ENCODE measurements at regions not wholly inside any gene's neighbourhood (a gene's known extent, or its start where the extent isn't known, plus 50 kb on each side); places are given as distances from the start of the nearest gene placed in this dataset.

DNA sequence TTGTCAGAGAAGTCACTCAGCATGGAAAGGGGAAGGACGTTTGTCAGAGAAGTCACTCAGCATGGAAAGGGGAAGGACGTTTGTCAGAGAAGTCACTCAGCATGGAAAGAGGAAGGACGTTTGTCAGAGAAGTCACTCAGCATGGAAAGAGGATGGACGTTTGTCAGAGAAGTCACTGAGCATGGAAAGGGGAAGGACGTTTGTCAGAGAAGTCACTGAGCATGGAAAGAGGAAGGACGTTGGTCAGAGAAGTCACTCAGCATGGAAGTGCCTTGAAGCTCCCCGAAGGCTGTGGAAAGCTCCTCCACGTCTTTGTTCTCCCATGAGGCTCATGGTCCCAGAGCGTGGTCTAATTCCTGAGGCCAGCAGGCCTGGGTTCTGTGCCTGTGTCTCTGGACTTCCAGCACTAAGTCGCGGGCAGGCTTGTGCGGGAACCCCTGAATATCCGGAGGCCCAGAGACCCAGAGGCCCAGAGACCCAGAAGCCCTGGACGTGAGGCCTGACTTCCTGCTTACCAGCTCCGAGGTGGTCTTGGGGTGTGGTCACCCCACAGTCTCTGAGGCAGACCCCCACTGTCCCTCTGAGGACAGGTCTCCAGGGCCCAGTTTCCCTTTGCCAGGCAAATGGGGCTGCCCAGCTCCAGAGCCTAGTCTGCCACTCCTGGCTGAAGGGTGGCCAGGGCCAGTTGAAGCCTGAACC lies 70.4 kb upstream of the TWIST2 start:
- intact Hi-C loops (cut with micrococcal nuclease): no loop called here
- Mint-ChIP-seq H3K27ac (no peak overlapping the region), H3K4me1 (ENCODE audit: low read depth) (peaks cover 11% of the 10 kb centered on the region), H3K4me3 (no peak overlapping the region), H3K9me3 (peaks cover 74% of the 10 kb centered on the region), H3K27me3 (no peaks in the 10 kb centered on the region), H3K36me3 (ENCODE audit: low read depth) (peaks cover 14% of the 10 kb centered on the region)

DNA sequence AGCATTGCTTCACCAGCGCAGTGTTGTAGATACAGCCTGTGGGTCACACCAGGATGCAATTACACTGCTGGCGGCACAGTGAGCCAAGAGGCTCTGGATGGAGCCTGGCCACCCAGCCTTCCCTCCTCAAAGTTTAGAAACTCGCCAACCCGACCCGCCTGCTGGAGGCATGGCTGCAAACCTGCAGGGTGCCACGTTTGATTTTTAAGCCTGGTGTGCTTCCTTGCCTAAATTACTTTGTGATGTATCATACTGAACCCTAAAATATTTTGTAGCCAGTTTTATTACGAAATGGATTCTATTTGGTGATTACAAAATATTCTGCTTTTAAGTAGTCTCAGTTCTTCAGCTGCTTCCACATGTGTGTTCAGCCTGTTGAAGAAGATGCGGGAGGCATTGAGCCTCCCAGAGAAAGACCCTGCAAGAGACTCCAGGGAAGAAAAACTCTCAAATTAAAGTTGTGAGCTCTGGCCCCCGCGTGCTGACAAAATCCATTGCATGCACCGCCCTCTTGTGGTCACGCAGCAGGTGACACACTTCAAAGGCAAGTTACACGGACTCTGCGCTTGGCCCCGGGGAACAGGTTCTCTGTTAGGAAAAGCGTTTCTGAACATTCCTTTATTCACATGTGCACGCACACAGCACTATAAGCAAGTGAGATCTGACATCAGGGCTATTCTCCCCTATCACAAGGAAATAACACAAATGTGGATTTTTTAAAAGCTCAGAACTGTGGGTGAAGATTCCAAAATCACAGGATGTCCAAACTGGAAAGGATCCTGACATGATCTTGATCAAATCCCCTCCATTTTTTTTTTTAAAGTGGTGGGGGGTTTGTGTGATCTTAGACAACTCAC lies 63.0 kb upstream of the TWIST2 start:
- intact Hi-C loops (cut with micrococcal nuclease): loop anchor here (1.0 to 5.0 kb wide), 3 partner anchors 65 to 423 kb away; no protein-coding TSS in a partner anchor
- H3K4me1 Mint-ChIP-seq (ENCODE audit: low read depth): no peaks in the 10 kb centered on the region
- H3K27me3 Mint-ChIP-seq: peaks cover 6% of the 10 kb centered on the region
- no peaks in the 10 kb centered on the region for H3K36me3 Mint-ChIP-seq (ENCODE audit: low read depth)
- H3K9me3 Mint-ChIP-seq: peaks cover 32% of the 10 kb centered on the region
- no peak overlapping the region for H3K27ac Mint-ChIP-seq
- H3K4me3 Mint-ChIP-seq: no peak overlapping the region

- Mint-ChIP-seq H3K9me3 (peaks cover 26% of the 10 kb centered on the region), H3K36me3 (ENCODE audit: low read depth) (no peaks in the 10 kb centered on the region), H3K4me1 (ENCODE audit: low read depth) (no peaks in the 10 kb centered on the region), H3K27me3 (peaks cover 8% of the 10 kb centered on the region), H3K4me3 (no peak overlapping the region), H3K27ac (no peak overlapping the region)
- intact Hi-C loops (cut with micrococcal nuclease): loop anchor here (2.0 to 5.0 kb wide), 2 partner anchors 273 to 423 kb away; no protein-coding TSS in a partner anchor
Measured at GRCh38 chr2:238785528-238785860, 62.4 kb upstream of the TWIST2 start.

GRCh38 chr2:238786379-238786778 lies 61.5 kb upstream of the TWIST2 start:
- H3K4me3 Mint-ChIP-seq: no peak overlapping the region
- peaks cover 11% of the 10 kb centered on the region for H3K27me3 Mint-ChIP-seq
- peaks cover 17% of the 10 kb centered on the region for H3K9me3 Mint-ChIP-seq
- H3K27ac Mint-ChIP-seq: no peak overlapping the region
- H3K36me3 Mint-ChIP-seq (ENCODE audit: low read depth): no peaks in the 10 kb centered on the region
- H3K4me1 Mint-ChIP-seq (ENCODE audit: low read depth): no peaks in the 10 kb centered on the region
- intact Hi-C loops (cut with micrococcal nuclease): loop anchor here (5.0 kb wide), 1 partner anchor 424 kb away; no protein-coding TSS in a partner anchor

GRCh38 chr2:238786792-238787490 lies 60.9 kb upstream of the TWIST2 start:
- intact Hi-C loops (cut with micrococcal nuclease): loop anchor here (5.0 kb wide), 1 partner anchor 425 kb away; no protein-coding TSS in a partner anchor
- no peaks in the 10 kb centered on the region for H3K36me3 Mint-ChIP-seq (ENCODE audit: low read depth)

GRCh38 chr2:238787501-238787900 lies 60.4 kb upstream of the TWIST2 start:
- H3K36me3 Mint-ChIP-seq (ENCODE audit: low read depth): no peaks in the 10 kb centered on the region
- intact Hi-C loops (cut with micrococcal nuclease): loop anchor here (5.0 kb wide), 1 partner anchor 425 kb away; no protein-coding TSS in a partner anchor
- peaks cover 6% of the 10 kb centered on the region for H3K9me3 Mint-ChIP-seq
- H3K4me3 Mint-ChIP-seq: no peak overlapping the region
- H3K27me3 Mint-ChIP-seq: peaks cover 11% of the 10 kb centered on the region
- no peaks in the 10 kb centered on the region for H3K4me1 Mint-ChIP-seq (ENCODE audit: low read depth)
- H3K27ac Mint-ChIP-seq: no peak overlapping the region

More at GRCh38 chr2:238786792-238787490, 60.9 kb upstream of the TWIST2 start:
- H3K4me1 Mint-ChIP-seq (ENCODE audit: low read depth): no peaks in the 10 kb centered on the region
- H3K27me3 Mint-ChIP-seq: peaks cover 11% of the 10 kb centered on the region
- H3K9me3 Mint-ChIP-seq: peaks cover 12% of the 10 kb centered on the region
- no peak overlapping the region for H3K4me3 Mint-ChIP-seq
- H3K27ac Mint-ChIP-seq: no peak overlapping the region

DNA sequence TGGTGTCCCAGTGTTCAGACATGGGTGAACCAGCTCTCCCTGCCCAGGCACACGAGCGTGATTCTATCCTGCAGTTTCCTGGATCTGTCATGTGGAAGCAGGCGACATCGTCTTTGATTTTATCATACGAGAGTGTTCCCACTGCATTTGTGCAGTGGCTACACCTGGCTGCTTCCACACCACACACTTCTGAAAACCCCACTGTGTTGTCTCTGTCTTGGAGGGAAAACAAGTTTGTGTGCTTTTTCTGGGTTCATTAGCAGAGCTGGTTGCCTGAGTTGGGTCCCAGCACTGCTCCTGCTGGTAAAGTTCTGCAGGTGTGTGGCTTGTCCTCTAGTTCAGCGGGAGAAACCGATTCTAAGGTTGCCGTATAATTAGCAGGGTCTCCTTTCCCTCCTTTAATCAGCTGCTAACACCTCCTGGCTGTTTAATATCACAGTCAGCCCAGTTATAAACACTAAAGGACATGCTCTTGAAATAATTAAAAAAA lies 58.5 kb upstream of the TWIST2 start:
- H3K27ac Mint-ChIP-seq: no peak overlapping the region
- no peaks in the 10 kb centered on the region for H3K36me3 Mint-ChIP-seq (ENCODE audit: low read depth)
- no peaks in the 10 kb centered on the region for H3K9me3 Mint-ChIP-seq
- H3K27me3 Mint-ChIP-seq: peaks cover 8% of the 10 kb centered on the region
- no peak overlapping the region for H3K4me3 Mint-ChIP-seq
- intact Hi-C loops (cut with micrococcal nuclease): loop anchor here (5.0 kb wide), 1 partner anchor 427 kb away; no protein-coding TSS in a partner anchor
- H3K4me1 Mint-ChIP-seq (ENCODE audit: low read depth): no peaks in the 10 kb centered on the region

DNA sequence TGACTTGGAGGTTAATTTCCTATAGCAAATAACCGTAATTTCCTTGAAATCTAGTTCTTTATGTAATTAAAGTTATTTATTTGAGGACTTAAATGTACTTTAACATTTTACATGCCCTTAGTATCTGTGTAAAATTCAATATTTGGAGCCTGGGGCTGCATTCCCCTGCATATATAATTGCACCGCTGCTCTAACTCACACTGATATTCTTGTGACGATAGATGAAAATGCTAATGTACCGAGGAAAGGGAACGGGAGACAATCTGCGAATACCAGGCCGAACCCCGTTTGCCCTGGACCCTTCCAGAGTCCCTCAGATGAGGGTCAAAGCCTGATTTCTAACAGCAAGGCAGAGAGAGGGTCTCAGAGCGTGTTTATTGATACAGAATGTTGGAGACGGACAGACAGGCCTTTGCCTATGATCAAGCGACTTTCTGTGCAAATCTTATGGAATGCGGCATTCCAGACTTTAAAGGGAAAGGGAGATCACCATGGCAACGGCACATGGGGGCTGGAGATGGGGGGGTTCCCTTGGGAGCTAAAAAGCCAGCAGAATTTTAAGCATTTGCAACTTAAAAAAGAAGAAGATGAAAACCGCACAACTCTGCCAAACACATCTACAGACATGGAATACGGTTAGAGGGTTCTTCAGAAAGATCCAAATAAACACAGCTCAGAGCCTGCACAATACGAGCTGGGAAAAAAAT lies 57.6 kb upstream of the TWIST2 start:
- Mint-ChIP-seq H3K4me1 (ENCODE audit: low read depth) (no peaks in the 10 kb centered on the region), H3K27ac (no peak overlapping the region), H3K9me3 (no peaks in the 10 kb centered on the region), H3K4me3 (no peak overlapping the region), H3K36me3 (ENCODE audit: low read depth) (no peaks in the 10 kb centered on the region), H3K27me3 (peaks cover 8% of the 10 kb centered on the region)
- intact Hi-C loops (cut with micrococcal nuclease): no loop called here

DNA sequence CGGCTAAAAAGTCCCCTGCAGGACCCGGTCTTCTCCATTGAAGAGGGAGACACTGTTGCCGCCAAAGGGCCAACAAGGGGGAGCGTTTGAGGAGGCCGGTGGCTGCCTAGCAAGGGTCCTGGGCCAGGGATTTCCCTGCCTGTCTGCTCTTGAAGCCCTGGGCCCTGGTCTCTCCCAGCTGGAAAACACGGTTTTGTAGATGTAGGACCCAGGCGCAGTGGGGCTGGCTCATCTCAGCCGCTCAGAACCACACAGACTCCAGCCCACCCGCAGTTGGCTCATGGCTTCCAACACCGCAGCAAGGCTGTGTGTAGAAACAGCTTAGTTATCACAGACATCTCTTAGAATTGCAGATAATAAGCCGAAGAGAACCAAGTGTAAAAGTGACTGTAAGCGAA lies 57.1 kb upstream of the TWIST2 start:
- Mint-ChIP-seq H3K4me1 (ENCODE audit: low read depth) (no peaks in the 10 kb centered on the region), H3K4me3 (no peak overlapping the region), H3K36me3 (ENCODE audit: low read depth) (no peaks in the 10 kb centered on the region), H3K27ac (no peak overlapping the region), H3K27me3 (peaks cover 8% of the 10 kb centered on the region), H3K9me3 (peaks cover 1% of the 10 kb centered on the region)
- intact Hi-C loops (cut with micrococcal nuclease): no loop called here

- H3K27ac Mint-ChIP-seq: no peak overlapping the region
- H3K9me3 Mint-ChIP-seq: peaks cover 6% of the 10 kb centered on the region
- peaks cover 6% of the 10 kb centered on the region for H3K27me3 Mint-ChIP-seq
- intact Hi-C loops (cut with micrococcal nuclease): no loop called here
- H3K36me3 Mint-ChIP-seq (ENCODE audit: low read depth): no peaks in the 10 kb centered on the region
- H3K4me1 Mint-ChIP-seq (ENCODE audit: low read depth): no peaks in the 10 kb centered on the region
- H3K4me3 Mint-ChIP-seq: no peak overlapping the region
Measured at GRCh38 chr2:238791354-238791753, 56.5 kb upstream of the TWIST2 start.

DNA sequence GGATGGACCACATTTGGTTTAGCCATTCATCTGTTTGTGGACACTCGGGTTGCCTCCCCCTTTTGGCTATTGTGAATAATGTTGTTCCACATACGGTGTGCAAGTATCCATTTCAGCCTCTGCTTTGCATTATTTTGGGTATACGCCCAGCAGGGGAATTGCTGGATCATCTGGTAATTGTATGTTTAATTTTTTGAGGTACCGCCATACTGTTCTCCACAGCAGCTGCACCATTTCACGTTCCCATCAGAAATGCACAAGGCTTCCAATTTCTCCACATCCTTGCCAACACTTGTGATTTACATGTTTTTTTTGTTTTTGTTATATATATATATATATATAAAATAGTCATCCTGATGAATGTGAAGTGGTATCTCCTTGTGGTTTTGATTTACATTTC lies 54.6 kb upstream of the TWIST2 start:
- no peaks in the 10 kb centered on the region for H3K36me3 Mint-ChIP-seq (ENCODE audit: low read depth)
- intact Hi-C loops (cut with micrococcal nuclease): no loop called here
- no peaks in the 10 kb centered on the region for H3K4me1 Mint-ChIP-seq (ENCODE audit: low read depth)

DNA sequence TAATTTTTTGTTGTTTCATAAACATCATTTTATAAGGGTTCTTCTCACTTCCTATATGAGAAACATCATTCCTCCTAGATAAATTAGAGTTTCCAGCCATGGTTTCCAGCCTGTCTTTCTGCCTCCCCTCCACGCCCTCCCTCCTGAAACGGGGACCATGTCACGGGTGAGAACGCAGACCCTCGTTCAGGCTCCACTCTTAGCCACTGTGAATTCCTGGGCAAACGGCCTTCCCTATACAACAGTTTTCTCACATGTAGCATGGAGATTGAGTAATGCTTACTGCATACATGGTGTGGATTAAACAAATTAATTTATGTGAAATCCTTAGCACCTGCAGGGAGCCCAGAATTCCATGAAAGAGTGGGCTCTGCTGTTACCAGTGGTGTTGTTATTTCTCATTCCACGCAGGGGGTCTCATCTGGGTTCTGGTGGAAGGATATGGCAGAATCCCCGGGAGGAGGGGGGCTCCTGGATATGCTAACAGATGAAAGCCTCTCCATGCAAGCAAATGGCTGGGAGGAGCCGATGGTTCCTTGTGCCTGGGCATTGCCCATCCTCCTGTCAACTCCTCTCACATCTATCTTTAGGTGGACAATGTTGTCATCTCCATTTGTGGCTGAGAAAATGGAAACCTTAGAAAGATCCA lies 54.0 kb upstream of the TWIST2 start:
- no peak overlapping the region for H3K27ac Mint-ChIP-seq
- H3K27me3 Mint-ChIP-seq: peaks cover 15% of the 10 kb centered on the region

More for the DNA sequence above, 54.6 kb upstream of the TWIST2 start:
- peaks cover 15% of the 10 kb centered on the region for H3K27me3 Mint-ChIP-seq
- no peak overlapping the region for H3K27ac Mint-ChIP-seq
- no peak overlapping the region for H3K4me3 Mint-ChIP-seq
- H3K9me3 Mint-ChIP-seq: peaks cover 12% of the 10 kb centered on the region

More for the DNA sequence above, 54.0 kb upstream of the TWIST2 start:
- H3K4me1 Mint-ChIP-seq (ENCODE audit: low read depth): no peaks in the 10 kb centered on the region
- H3K36me3 Mint-ChIP-seq (ENCODE audit: low read depth): no peaks in the 10 kb centered on the region
- intact Hi-C loops (cut with micrococcal nuclease): no loop called here
- H3K9me3 Mint-ChIP-seq: peaks cover 12% of the 10 kb centered on the region
- no peak overlapping the region for H3K4me3 Mint-ChIP-seq
